ENCODE measurements at regions not wholly inside any gene's neighbourhood (a gene's known extent, or its start where the extent isn't known, plus 50 kb on each side); places are given as distances from the start of the nearest gene placed in this dataset.

DNA sequence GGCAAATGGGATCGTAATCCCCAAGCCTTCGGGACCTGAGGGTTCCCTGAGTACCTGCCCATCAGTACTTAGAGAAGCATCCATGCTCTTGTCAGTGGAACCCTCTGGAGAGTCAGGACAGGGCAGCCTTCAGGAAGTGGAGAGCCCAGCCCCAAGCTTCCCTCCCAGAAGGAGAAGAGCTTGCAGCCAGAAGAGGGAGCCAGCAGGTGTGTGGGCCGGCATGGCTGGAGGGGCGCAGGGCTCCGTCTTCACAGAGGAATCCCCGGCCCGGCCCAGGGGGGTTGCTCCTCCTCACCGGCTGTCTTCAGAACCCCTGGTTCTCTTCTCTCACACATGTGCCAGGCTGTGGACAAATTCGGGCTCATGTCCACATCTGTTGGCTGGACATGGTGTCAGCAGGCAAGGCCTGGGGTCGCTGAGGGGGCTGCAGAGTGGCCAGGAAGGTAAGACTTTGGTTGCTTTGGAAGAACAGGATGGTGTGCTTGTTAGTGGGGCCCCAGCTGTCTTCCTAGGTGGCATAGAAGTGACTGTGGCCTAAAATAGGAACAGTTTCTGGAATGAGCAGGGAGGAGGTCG lies 58.9 kb upstream of the RXRA start:
- TF ChIP-seq, protein P1, sequence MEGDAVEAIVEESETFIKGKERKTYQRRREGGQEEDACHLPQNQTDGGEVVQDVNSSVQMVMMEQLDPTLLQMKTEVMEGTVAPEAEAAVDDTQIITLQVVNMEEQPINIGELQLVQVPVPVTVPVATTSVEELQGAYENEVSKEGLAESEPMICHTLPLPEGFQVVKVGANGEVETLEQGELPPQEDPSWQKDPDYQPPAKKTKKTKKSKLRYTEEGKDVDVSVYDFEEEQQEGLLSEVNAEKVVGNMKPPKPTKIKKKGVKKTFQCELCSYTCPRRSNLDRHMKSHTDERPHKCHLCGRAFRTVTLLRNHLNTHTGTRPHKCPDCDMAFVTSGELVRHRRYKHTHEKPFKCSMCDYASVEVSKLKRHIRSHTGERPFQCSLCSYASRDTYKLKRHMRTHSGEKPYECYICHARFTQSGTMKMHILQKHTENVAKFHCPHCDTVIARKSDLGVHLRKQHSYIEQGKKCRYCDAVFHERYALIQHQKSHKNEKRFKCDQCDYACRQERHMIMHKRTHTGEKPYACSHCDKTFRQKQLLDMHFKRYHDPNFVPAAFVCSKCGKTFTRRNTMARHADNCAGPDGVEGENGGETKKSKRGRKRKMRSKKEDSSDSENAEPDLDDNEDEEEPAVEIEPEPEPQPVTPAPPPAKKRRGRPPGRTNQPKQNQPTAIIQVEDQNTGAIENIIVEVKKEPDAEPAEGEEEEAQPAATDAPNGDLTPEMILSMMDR (IDR thresholded peaks at IDR 0.05; ENCODE audit: low read depth, low read length), result no peak
- no peak for TF ChIP-seq POLR2A (IDR thresholded peaks at IDR 0.05; ENCODE audit: extremely low read depth, insufficient read length)
- TF ChIP-seq, protein P2, sequence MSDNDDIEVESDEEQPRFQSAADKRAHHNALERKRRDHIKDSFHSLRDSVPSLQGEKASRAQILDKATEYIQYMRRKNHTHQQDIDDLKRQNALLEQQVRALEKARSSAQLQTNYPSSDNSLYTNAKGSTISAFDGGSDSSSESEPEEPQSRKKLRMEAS (IDR thresholded peaks at IDR 0.05; ENCODE audit: low read depth, low read length), result no peak
- TF ChIP-seq MYC (IDR thresholded peaks at IDR 0.05; ENCODE audit: low read depth, low read length), result no peak
